Calu3 (cell line): ENCODE measurements at regions not wholly inside any gene's neighbourhood (a gene's known extent, or its start where the extent isn't known, plus 50 kb on each side); places are given as distances from the start of the nearest gene placed in this dataset.

Experiments used
- BruUV-seq: library from RNA; stranded (reverse); fragments of 400-500 nt; replicated peaks from 2 replicates; lab custom pipeline; 2021; lab: Mats Ljungman, UMichigan
- CTCF ChIA-PET: fragments of 300-600 bp; sonication (Branson Sonifier 250); formaldehyde crosslinking; loops from one replicate; lab custom pipeline; 2022; ENCODE audit warnings: antibody characterized with exemption; lab: Charles Lee
- DNase-seq: peaks from one replicate; pipeline ENCODE4 v3.0.0; 2022
- H3K27ac Mint-ChIP-seq: one replicate; pipeline ENCODE4 v1.8.0; 2022; ENCODE audit warnings: mixed read lengths; ENCODE audit not compliant: unreplicated experiment
- H3K27me3 Mint-ChIP-seq: one replicate; pipeline ENCODE4 v1.8.0; 2022; ENCODE audit warnings: mixed read lengths; ENCODE audit not compliant: unreplicated experiment
- H3K36me3 Mint-ChIP-seq: one replicate; pipeline ENCODE4 v1.8.0; 2022; ENCODE audit warnings: mild to moderate bottlenecking, moderate library complexity, mixed read lengths; ENCODE audit not compliant: insufficient read depth, unreplicated experiment
- H3K4me1 Mint-ChIP-seq: one replicate; pipeline ENCODE4 v1.8.0; 2022; ENCODE audit warnings: mild to moderate bottlenecking, low read depth, mixed read lengths; ENCODE audit not compliant: unreplicated experiment
- H3K4me3 Mint-ChIP-seq: one replicate; pipeline ENCODE4 v1.8.0; 2022; ENCODE audit warnings: mild to moderate bottlenecking, low read depth, moderate library complexity, mixed read lengths; ENCODE audit not compliant: unreplicated experiment
- H3K9me3 Mint-ChIP-seq: one replicate; pipeline ENCODE4 v1.8.0; 2022; ENCODE audit warnings: low read depth, mixed read lengths; ENCODE audit not compliant: unreplicated experiment
- intact Hi-C: fragments of 100-400 bp; cut with micrococcal nuclease; formaldehyde crosslinking; loops from one replicate; pipeline ENCODE4 v1.10.0; 2022; ENCODE audit not compliant: unreplicated experiment
- TF ChIP-seq, protein P1 (sequence below): fragments of 200-600 bp; IDR thresholded peaks from one replicate; pipeline ENCODE4 v1.8.0; 2022; ENCODE audit warnings: antibody characterized with exemption; ENCODE audit not compliant: unreplicated experiment

DNA sequence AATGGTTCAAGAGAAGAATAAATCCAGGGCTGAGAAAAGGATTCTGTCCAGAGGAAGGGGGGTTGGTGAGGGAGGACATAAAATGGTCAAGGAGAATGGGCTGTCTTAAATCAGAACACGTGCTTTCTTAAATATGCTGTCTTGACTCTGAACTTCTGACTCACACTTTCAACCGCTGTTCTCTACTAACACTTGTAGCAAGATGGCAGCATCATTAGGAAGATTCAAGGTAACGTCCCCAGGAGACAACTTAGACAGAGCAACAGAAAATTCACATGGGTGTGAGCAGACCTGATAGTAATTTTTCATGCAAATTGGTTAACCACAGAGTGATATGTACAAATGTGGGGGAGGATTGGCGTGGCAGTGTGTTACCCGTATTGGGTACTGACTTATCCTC is 126.8 kb upstream of the GALNT17 start:
- no TSS peak for BruUV-seq
- TF ChIP-seq, protein P1, sequence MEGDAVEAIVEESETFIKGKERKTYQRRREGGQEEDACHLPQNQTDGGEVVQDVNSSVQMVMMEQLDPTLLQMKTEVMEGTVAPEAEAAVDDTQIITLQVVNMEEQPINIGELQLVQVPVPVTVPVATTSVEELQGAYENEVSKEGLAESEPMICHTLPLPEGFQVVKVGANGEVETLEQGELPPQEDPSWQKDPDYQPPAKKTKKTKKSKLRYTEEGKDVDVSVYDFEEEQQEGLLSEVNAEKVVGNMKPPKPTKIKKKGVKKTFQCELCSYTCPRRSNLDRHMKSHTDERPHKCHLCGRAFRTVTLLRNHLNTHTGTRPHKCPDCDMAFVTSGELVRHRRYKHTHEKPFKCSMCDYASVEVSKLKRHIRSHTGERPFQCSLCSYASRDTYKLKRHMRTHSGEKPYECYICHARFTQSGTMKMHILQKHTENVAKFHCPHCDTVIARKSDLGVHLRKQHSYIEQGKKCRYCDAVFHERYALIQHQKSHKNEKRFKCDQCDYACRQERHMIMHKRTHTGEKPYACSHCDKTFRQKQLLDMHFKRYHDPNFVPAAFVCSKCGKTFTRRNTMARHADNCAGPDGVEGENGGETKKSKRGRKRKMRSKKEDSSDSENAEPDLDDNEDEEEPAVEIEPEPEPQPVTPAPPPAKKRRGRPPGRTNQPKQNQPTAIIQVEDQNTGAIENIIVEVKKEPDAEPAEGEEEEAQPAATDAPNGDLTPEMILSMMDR: no peak
- no peaks in the 10 kb centered on the region for H3K36me3 Mint-ChIP-seq
- CTCF ChIA-PET: no interaction called here
- no peaks in the 10 kb centered on the region for H3K4me1 Mint-ChIP-seq
- DNase-seq: no peak
- no peak overlapping the region for H3K27ac Mint-ChIP-seq
- peaks cover 14% of the 10 kb centered on the region for H3K9me3 Mint-ChIP-seq
- no peak overlapping the region for H3K4me3 Mint-ChIP-seq
- no peaks in the 10 kb centered on the region for H3K27me3 Mint-ChIP-seq
- intact Hi-C loops: no loop called here

DNA sequence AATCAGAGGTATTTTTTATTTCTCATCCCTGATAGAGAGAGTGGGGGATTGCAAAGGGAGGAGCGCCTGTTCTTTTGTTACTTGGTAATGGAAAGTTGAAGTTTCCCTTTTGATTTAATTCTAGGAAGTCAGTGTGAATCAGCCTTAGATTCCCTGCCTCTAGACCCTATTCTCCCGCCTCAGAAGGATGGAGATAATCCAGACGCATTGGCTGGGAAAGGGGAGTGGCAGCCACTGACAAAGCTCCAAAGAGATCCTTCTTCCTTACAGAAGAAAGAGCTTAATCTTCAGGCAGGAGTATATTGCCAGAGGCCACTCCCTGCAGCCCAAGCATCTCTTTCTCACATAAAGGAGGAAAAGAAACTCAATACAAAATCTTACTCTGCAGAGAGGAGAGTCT is 122.3 kb upstream of the GALNT17 start:
- H3K27me3 Mint-ChIP-seq: no peaks in the 10 kb centered on the region
- no peaks in the 10 kb centered on the region for H3K36me3 Mint-ChIP-seq
- no peak overlapping the region for H3K27ac Mint-ChIP-seq
- no TSS peak for BruUV-seq
- TF ChIP-seq, protein P1: no peak
- H3K9me3 Mint-ChIP-seq: peaks cover 15% of the 10 kb centered on the region
- intact Hi-C loops: no loop called here
- DNase-seq: no peak
- CTCF ChIA-PET: no interaction called here
- no peaks in the 10 kb centered on the region for H3K4me1 Mint-ChIP-seq
- no peak overlapping the region for H3K4me3 Mint-ChIP-seq

DNA sequence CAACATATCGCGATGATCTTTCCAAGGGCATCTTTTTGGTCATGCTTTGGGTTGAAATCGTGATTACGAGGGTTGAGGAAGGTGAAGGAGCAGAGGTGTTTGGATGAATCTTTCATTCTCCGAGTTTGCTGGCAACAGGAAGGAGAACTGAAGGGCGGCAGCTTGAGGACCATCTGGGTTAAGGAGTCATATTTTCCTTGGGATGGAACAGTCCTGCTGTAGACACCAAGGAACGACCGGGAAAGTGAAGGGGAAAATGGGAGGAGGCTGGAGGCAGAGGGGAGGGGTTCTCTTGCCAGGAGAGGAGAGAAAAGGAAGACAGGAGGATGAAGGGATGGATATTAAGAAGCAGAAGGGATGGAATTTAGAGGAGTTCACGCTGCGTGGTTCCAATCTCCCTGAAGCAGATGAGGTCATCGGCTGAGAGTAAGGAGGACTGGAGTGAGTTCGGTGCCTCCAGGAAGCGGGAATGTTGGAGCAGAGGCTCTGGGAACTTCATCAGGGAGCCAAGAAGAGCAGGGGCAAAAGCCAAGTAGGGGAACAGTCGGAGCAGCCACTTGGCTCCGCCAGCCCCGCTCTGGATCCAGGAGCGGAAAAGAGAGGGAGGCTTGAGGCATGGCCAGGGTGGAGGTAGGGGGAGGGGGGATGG is 116.6 kb upstream of the GALNT17 start:
- peaks cover 23% of the 10 kb centered on the region for H3K9me3 Mint-ChIP-seq
- BruUV-seq: no TSS peak

DNA sequence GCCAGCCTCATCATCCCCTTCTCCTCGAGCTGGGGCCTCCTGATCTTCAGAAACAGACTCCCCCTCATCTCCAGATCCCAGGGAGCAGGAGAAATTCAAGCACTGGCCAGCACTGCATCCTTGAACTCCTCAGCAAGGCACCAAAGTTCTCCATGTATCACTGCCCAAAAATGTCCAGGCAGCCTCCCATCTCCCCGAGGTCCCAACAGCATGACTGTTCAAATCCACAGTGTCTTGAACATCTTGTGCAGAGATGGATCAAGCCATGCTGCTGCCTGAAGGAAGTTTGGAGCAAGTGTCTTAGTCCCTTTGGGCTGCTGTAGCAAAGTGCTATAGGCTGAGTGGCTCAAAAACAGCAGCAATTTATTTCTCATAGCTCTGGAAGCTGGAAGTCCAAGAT is 115.5 kb upstream of the GALNT17 start:
- H3K36me3 Mint-ChIP-seq: no peaks in the 10 kb centered on the region
- DNase-seq: no peak
- H3K9me3 Mint-ChIP-seq: peaks cover 23% of the 10 kb centered on the region
- H3K27ac Mint-ChIP-seq: no peak overlapping the region
- intact Hi-C loops: no loop called here
- H3K27me3 Mint-ChIP-seq: no peaks in the 10 kb centered on the region
- TF ChIP-seq, protein P1: no peak
- no peaks in the 10 kb centered on the region for H3K4me1 Mint-ChIP-seq
- CTCF ChIA-PET: no interaction called here
- H3K4me3 Mint-ChIP-seq: no peak overlapping the region
- no TSS peak for BruUV-seq

More for the DNA sequence above, 116.6 kb upstream of the GALNT17 start:
- H3K4me1 Mint-ChIP-seq: no peaks in the 10 kb centered on the region
- H3K4me3 Mint-ChIP-seq: no peak overlapping the region
- H3K27ac Mint-ChIP-seq: no peak overlapping the region
- intact Hi-C loops: no loop called here
- H3K27me3 Mint-ChIP-seq: no peaks in the 10 kb centered on the region
- CTCF ChIA-PET: no interaction called here
- TF ChIP-seq, protein P1: no peak
- H3K36me3 Mint-ChIP-seq: no peaks in the 10 kb centered on the region
- DNase-seq: no peak
